ENCODE measurements at regions not wholly inside any gene's neighbourhood (a gene's known extent, or its start where the extent isn't known, plus 50 kb on each side); places are given as distances from the start of the nearest gene placed in this dataset.

DNA sequence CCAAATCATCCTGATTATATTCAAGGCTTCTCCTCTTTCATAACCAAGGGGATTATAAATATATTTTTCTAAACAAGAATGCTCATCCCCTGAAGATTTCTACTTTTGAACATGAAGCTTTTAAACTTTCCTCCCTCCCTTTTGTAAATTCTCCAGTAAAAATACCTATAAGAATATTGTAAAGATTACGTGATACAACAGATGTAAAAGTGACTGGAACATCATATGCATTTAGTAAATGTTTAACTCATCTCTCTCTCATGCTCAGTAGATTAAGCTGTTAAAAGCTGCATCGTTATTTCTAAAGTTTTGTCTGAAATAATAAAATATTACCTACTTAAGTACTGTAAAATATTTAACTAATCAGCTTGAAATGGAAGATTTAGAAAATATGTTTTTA is 281.1 kb downstream of the SPRY2 start:
- no peaks in the 10 kb centered on the region for H3K27me3 Mint-ChIP-seq
- H3K4me3 Mint-ChIP-seq: no peak overlapping the region
- peaks cover 0 to 7% of the 10 kb centered on the region in 2 donors for H3K9me3 Mint-ChIP-seq
- no peaks in the 10 kb centered on the region for H3K4me1 Mint-ChIP-seq
- H3K27ac Mint-ChIP-seq: no peak overlapping the region
- DNase-seq: no peak
- no peak for ATAC-seq

GRCh38 chr13:80058626-80059025 is 282.3 kb downstream of the SPRY2 start:
- no peak for ATAC-seq
- Mint-ChIP-seq H3K27ac (no peak overlapping the region), H3K9me3 (peaks cover 0 to under 1% of the 10 kb centered on the region in 2 donors), H3K27me3 (no peaks in the 10 kb centered on the region), H3K4me1 (no peaks in the 10 kb centered on the region), H3K4me3 (no peak overlapping the region)
- DNase-seq: no peak

DNA sequence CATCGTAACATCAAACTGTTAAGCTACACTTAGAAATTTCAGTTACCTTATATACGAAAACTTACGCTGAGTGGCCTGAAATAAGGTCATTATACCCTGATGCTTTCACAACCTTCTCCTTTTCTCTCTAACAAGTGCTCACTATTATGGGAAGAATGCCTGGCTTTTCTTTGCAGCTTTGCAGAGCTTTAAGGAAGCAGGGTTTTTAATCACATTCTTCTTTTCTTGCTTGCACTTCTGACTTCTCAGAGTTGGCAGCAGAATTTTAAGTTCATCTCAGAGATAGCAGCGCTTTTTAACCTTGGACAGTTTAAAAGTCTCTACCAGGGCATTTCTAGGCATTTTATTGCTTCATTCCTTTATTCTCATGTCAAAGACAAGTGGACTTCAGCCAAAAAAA is 285.1 kb downstream of the SPRY2 start:
- Mint-ChIP-seq H3K4me3 (no peak overlapping the region), H3K4me1 (no peaks in the 10 kb centered on the region), H3K27ac (no peak overlapping the region), H3K27me3 (no peaks in the 10 kb centered on the region), H3K9me3 (no peaks in the 10 kb centered on the region)
- no peak for ATAC-seq
- DNase-seq: no peak

DNA sequence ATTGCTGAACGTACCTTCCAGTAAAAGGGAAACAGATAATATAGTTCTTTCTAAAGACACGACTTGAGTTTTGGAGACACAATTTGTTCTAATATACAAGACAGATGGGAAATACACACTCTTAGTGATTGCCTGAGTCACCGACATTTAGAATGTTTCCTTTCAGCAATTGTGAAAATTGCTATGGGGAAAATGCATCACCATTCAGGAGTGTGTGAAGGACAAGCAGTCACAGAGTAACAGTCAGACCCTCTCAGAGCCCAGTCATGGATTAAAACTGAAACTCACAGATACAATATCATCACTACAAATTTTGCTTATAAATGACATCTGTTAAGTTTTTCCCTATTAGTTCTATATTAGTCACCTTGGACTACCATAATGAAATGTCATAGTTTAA is 286.1 kb downstream of the SPRY2 start:
- H3K27me3 Mint-ChIP-seq: no peaks in the 10 kb centered on the region
- no peaks in the 10 kb centered on the region for H3K9me3 Mint-ChIP-seq
- no peak overlapping the region for H3K4me3 Mint-ChIP-seq
- H3K4me1 Mint-ChIP-seq: peaks cover 7% of the 10 kb centered on the region
- no peak overlapping the region for H3K27ac Mint-ChIP-seq
- no peak for ATAC-seq
- no peak for DNase-seq

- no peak for ATAC-seq
- DNase-seq: no peak
- H3K9me3 Mint-ChIP-seq: no peaks in the 10 kb centered on the region
- H3K27ac Mint-ChIP-seq: no peak overlapping the region
- H3K4me1 Mint-ChIP-seq: peaks cover 17% of the 10 kb centered on the region
- no peaks in the 10 kb centered on the region for H3K27me3 Mint-ChIP-seq
- no peak overlapping the region for H3K4me3 Mint-ChIP-seq
Observed at GRCh38 chr13:80052286-80052685, 288.6 kb downstream of the SPRY2 start.

- Mint-ChIP-seq H3K27me3 (no peaks in the 10 kb centered on the region), H3K4me1 (peaks cover 17% of the 10 kb centered on the region), H3K4me3 (no peak overlapping the region)
Observed at GRCh38 chr13:80050252-80050651, 290.7 kb downstream of the SPRY2 start.

GRCh38 chr13:80048802-80049201 is 292.1 kb downstream of the SPRY2 start:
- Mint-ChIP-seq H3K27ac (no peak overlapping the region), H3K27me3 (no peaks in the 10 kb centered on the region), H3K9me3 (no peaks in the 10 kb centered on the region), H3K4me3 (no peak overlapping the region), H3K4me1 (peaks cover 17% of the 10 kb centered on the region)
- DNase-seq (peak; percentile 45 to 61), ATAC-seq (peak; percentile 96)

More at GRCh38 chr13:80050252-80050651, 290.7 kb downstream of the SPRY2 start:
- ATAC-seq (no peak), DNase-seq (no peak)
- H3K27ac Mint-ChIP-seq: no peak overlapping the region
- no peaks in the 10 kb centered on the region for H3K9me3 Mint-ChIP-seq

DNA sequence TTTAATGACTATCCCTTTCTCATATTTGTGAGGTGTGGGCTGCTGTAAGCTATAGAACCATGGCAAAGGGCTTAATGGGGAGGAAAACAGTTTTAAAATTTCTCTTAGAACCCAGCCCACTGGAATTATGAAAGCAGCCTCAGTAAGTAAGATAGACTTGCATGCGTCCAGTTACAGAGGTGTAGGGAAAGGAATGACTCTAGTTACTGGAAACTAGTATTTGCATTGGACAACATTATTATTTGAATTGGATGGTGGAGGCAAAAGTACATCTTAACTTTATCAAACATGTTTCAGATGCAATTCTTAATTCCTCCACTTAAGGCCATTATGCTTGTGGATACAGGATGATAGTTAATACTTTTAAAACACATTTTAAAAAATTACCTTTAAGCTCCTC is 292.9 kb downstream of the SPRY2 start:
- Mint-ChIP-seq H3K9me3 (no peaks in the 10 kb centered on the region), H3K4me3 (no peak overlapping the region), H3K27me3 (no peaks in the 10 kb centered on the region), H3K27ac (no peak overlapping the region), H3K4me1 (peaks cover 17% of the 10 kb centered on the region)
- ATAC-seq: no peak
- no peak for DNase-seq

DNA sequence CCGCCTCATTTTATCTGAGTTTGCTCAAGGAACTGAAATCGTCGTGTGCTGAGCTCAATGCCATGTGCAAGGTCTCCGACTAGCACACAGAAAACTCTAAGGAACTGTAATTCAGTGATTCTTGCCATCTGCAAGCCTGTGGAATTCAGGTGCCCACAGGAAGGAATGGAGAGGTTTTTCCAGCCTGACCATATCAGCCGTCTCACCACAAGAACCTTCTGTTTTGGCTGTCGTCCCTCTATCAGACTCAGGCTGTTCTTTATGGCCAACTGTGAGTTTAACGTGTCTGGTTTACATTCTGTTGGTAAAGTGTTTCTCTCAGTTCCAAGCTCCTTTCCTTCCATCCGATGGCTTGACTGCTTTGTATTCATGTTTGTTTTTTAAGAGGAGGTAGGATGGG is 293.5 kb downstream of the SPRY2 start:
- ATAC-seq: no peak
- peaks cover 17% of the 10 kb centered on the region for H3K4me1 Mint-ChIP-seq
- no peak overlapping the region for H3K27ac Mint-ChIP-seq
- H3K9me3 Mint-ChIP-seq: no peaks in the 10 kb centered on the region
- no peaks in the 10 kb centered on the region for H3K27me3 Mint-ChIP-seq
- DNase-seq: no peak
- no peak overlapping the region for H3K4me3 Mint-ChIP-seq

GRCh38 chr13:80040981-80041317 is 300.0 kb downstream of the SPRY2 start:
- H3K4me3 Mint-ChIP-seq: no peak overlapping the region
- H3K27ac Mint-ChIP-seq: no peak overlapping the region
- no peaks in the 10 kb centered on the region for H3K9me3 Mint-ChIP-seq
- no peak for DNase-seq
- H3K27me3 Mint-ChIP-seq: no peaks in the 10 kb centered on the region
- H3K4me1 Mint-ChIP-seq: no peaks in the 10 kb centered on the region
- ATAC-seq: no peak

GRCh38 chr13:80040196-80040980 is 300.5 kb downstream of the SPRY2 start:
- Mint-ChIP-seq H3K4me3 (no peak overlapping the region), H3K27me3 (no peaks in the 10 kb centered on the region), H3K9me3 (no peaks in the 10 kb centered on the region), H3K27ac (no peak overlapping the region), H3K4me1 (no peaks in the 10 kb centered on the region)
- no peak for ATAC-seq
- no peak for DNase-seq

DNA sequence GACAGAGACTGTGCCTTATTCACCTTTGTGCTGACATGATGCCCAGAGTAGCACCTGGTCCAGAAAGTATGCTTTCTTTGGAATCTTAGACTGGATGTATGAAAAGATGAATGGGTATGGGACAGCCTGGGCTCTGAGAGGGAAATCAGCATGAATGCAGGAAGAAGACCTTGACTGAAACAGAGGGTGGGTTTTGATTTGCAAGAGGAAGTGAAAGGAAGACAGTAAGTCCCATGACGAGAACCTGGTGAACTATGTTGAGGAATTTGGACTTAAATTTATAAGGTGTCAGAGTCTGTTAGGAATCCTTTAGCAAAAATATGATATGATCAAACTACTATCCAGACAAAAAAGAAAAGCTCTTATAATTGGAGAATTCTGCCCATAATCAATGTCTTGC is 301.9 kb downstream of the SPRY2 start:
- Mint-ChIP-seq H3K9me3 (no peaks in the 10 kb centered on the region), H3K4me1 (no peaks in the 10 kb centered on the region), H3K27me3 (no peaks in the 10 kb centered on the region), H3K4me3 (no peak overlapping the region), H3K27ac (no peak overlapping the region)
- no peak for DNase-seq
- no peak for ATAC-seq

- DNase-seq (no peak), ATAC-seq (no peak)
- no peak overlapping the region for H3K4me3 Mint-ChIP-seq
- no peaks in the 10 kb centered on the region for H3K9me3 Mint-ChIP-seq
- no peaks in the 10 kb centered on the region for H3K27me3 Mint-ChIP-seq
- no peak overlapping the region for H3K27ac Mint-ChIP-seq
- no peaks in the 10 kb centered on the region for H3K4me1 Mint-ChIP-seq
Observed at GRCh38 chr13:80038371-80038770, 302.6 kb downstream of the SPRY2 start.

- no peak for DNase-seq
- no peak overlapping the region for H3K4me3 Mint-ChIP-seq
- H3K4me1 Mint-ChIP-seq: no peaks in the 10 kb centered on the region
- no peak for ATAC-seq
- no peaks in the 10 kb centered on the region for H3K27me3 Mint-ChIP-seq
- H3K9me3 Mint-ChIP-seq: no peaks in the 10 kb centered on the region
- H3K27ac Mint-ChIP-seq: peak overlapping the region in 1 of 2 donors; percentile 35
Observed at GRCh38 chr13:80037505-80037888, 303.4 kb downstream of the SPRY2 start.

DNA sequence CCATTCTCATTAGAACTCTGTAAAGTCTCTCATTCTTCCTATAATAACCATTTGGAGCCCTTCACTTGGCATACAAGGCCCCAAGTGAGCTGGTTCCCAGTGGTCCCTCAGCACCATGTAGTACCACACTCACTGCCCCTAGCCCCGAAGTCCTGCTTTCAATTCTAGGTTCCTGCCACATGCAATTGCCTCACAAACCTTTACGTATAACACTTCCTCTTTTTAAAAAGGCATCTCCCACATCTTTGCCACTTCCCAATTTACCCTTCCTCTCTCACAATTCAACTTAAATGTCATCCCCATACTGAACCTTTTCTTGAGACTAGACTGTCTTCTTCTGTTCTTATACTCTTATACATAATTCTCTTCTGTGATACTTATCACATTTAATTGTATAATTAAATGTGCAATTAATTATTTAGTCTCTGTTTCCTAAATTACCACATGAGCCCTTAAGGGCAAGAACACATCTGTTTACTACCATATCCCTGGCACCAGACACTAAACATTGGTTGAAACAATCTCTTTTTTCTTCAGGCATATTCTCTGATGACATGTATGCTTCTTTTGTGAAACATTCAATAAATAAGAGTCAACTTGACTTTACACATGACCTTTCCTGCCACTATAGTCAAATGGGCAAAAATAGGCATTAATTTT is 304.0 kb downstream of the SPRY2 start:
- no peak overlapping the region for H3K27ac Mint-ChIP-seq
- no peak for DNase-seq
- ATAC-seq: no peak

GRCh38 chr13:80035096-80035495 is 305.8 kb downstream of the SPRY2 start:
- Mint-ChIP-seq H3K27me3 (no peaks in the 10 kb centered on the region), H3K27ac (no peak overlapping the region)
- no peak for DNase-seq

More for the DNA sequence above, 304.0 kb downstream of the SPRY2 start:
- Mint-ChIP-seq H3K4me3 (no peak overlapping the region), H3K27me3 (no peaks in the 10 kb centered on the region), H3K4me1 (no peaks in the 10 kb centered on the region), H3K9me3 (no peaks in the 10 kb centered on the region)

GRCh38 chr13:80033951-80034350 is 307.0 kb downstream of the SPRY2 start:
- no peak for ATAC-seq
- no peak for DNase-seq
- H3K27me3 Mint-ChIP-seq: no peaks in the 10 kb centered on the region
- H3K9me3 Mint-ChIP-seq: no peaks in the 10 kb centered on the region
- H3K4me1 Mint-ChIP-seq: no peaks in the 10 kb centered on the region
- H3K4me3 Mint-ChIP-seq: no peak overlapping the region
- H3K27ac Mint-ChIP-seq: no peak overlapping the region

More at GRCh38 chr13:80035096-80035495, 305.8 kb downstream of the SPRY2 start:
- no peak overlapping the region for H3K4me3 Mint-ChIP-seq
- ATAC-seq: no peak
- H3K9me3 Mint-ChIP-seq: no peaks in the 10 kb centered on the region
- H3K4me1 Mint-ChIP-seq: no peaks in the 10 kb centered on the region

All from stimulated activated naive CD8-positive, alpha-beta T cell treated with anti-CD3 and anti-CD28 coated beads, Interleukin-15, amount 100 ng/mL, for 72 hours (primary cell).